ENCODE measurements at regions not wholly inside any gene's neighbourhood (a gene's known extent, or its start where the extent isn't known, plus 50 kb on each side); places are given as distances from the start of the nearest gene placed in this dataset.

DNA sequence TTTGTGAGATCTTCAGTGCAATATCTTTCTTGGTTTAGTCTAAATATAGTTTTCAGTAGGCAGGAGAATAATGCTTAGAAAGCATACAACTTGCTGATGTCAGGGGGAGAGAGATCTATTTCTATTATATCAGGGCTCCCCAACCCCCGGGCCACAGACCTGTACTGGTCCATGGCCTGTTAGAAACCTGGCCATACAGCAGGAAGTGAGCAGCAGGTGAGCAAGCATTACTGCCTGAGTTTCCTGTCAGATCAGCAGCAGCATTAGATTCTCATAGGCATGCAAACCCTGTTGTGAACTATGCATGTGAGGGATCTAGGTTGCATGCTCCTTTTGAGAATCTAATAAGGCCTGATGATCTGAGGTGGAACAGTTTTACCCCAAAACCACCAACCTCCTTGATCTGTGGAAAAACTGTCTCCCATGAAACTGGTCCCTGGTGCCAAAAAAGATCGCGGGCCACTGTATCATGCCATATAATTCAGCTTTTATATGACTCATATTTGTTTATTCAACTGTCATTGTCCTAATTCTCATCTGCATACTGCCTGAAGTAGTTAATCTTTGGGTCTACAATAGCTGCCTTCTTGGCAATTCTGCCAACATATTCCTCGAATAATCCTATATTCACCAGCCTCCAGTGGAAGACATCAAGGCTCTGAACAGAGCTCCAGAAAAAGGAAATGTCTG, 163.6 kb upstream of the DYRK2 start:
- TF ChIP-seq, protein P1, sequence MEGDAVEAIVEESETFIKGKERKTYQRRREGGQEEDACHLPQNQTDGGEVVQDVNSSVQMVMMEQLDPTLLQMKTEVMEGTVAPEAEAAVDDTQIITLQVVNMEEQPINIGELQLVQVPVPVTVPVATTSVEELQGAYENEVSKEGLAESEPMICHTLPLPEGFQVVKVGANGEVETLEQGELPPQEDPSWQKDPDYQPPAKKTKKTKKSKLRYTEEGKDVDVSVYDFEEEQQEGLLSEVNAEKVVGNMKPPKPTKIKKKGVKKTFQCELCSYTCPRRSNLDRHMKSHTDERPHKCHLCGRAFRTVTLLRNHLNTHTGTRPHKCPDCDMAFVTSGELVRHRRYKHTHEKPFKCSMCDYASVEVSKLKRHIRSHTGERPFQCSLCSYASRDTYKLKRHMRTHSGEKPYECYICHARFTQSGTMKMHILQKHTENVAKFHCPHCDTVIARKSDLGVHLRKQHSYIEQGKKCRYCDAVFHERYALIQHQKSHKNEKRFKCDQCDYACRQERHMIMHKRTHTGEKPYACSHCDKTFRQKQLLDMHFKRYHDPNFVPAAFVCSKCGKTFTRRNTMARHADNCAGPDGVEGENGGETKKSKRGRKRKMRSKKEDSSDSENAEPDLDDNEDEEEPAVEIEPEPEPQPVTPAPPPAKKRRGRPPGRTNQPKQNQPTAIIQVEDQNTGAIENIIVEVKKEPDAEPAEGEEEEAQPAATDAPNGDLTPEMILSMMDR (IDR thresholded peaks at IDR 0.05; ENCODE audit: poor library complexity, severe bottlenecking) = no peak
- TF ChIP-seq POLR2AphosphoS5 (IDR thresholded peaks at IDR 0.05) (no peak), EP300 (conservative IDR thresholded peaks at IDR 0.05; ENCODE audit: poor library complexity, severe bottlenecking) (no peak), MXI1 (conservative IDR thresholded peaks at IDR 0.05; ENCODE audit: poor library complexity, severe bottlenecking) (no peak), TAF1 (IDR thresholded peaks at IDR 0.05; ENCODE audit: low read depth) (no peak)
- TF ChIP-seq, protein P2, sequence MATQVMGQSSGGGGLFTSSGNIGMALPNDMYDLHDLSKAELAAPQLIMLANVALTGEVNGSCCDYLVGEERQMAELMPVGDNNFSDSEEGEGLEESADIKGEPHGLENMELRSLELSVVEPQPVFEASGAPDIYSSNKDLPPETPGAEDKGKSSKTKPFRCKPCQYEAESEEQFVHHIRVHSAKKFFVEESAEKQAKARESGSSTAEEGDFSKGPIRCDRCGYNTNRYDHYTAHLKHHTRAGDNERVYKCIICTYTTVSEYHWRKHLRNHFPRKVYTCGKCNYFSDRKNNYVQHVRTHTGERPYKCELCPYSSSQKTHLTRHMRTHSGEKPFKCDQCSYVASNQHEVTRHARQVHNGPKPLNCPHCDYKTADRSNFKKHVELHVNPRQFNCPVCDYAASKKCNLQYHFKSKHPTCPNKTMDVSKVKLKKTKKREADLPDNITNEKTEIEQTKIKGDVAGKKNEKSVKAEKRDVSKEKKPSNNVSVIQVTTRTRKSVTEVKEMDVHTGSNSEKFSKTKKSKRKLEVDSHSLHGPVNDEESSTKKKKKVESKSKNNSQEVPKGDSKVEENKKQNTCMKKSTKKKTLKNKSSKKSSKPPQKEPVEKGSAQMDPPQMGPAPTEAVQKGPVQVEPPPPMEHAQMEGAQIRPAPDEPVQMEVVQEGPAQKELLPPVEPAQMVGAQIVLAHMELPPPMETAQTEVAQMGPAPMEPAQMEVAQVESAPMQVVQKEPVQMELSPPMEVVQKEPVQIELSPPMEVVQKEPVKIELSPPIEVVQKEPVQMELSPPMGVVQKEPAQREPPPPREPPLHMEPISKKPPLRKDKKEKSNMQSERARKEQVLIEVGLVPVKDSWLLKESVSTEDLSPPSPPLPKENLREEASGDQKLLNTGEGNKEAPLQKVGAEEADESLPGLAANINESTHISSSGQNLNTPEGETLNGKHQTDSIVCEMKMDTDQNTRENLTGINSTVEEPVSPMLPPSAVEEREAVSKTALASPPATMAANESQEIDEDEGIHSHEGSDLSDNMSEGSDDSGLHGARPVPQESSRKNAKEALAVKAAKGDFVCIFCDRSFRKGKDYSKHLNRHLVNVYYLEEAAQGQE (IDR thresholded peaks at IDR 0.05; ENCODE audit: borderline replicate concordance) = no peak

Measured in neural cell (in vitro differentiated cells).